ENCODE measurements at regions not wholly inside any gene's neighbourhood (a gene's known extent, or its start where the extent isn't known, plus 50 kb on each side); places are given as distances from the start of the nearest gene placed in this dataset.

GRCh38 chr2:155689791-155690190 is 642.7 kb downstream of the NR4A2 start:
- DNase-seq (ENCODE audit: low read depth) = no peak
- H3K4me3 ChIP-seq (ENCODE audit: control insufficient read depth, low read depth, low read length) = no peak overlapping the region
- TF ChIP-seq CTCF (IDR thresholded peaks at IDR 0.05; ENCODE audit: control insufficient read depth, insufficient read depth, low read depth, low read length, missing control alignments) = no peak

GRCh38 chr2:155687181-155687580 is 645.3 kb downstream of the NR4A2 start:
- no peak overlapping the region for H3K4me3 ChIP-seq (ENCODE audit: control insufficient read depth, low read depth, low read length)
- no peak for DNase-seq (ENCODE audit: low read depth)
- TF ChIP-seq CTCF (IDR thresholded peaks at IDR 0.05; ENCODE audit: control insufficient read depth, insufficient read depth, low read depth, low read length, missing control alignments) = no peak

- no peak overlapping the region for H3K4me3 ChIP-seq (ENCODE audit: control insufficient read depth, low read depth, low read length)
- TF ChIP-seq CTCF (IDR thresholded peaks at IDR 0.05; ENCODE audit: control insufficient read depth, insufficient read depth, low read depth, low read length, missing control alignments) = no peak
- DNase-seq (ENCODE audit: low read depth) = no peak
Observed at GRCh38 chr2:155679647-155680046, 652.9 kb downstream of the NR4A2 start.

GRCh38 chr2:155675920-155676319 is 656.6 kb downstream of the NR4A2 start:
- no peak overlapping the region for H3K4me3 ChIP-seq (ENCODE audit: control insufficient read depth, low read depth, low read length)
- no peak for DNase-seq (ENCODE audit: low read depth)
- no peak for TF ChIP-seq CTCF (IDR thresholded peaks at IDR 0.05; ENCODE audit: control insufficient read depth, insufficient read depth, low read depth, low read length, missing control alignments)

- DNase-seq (ENCODE audit: low read depth) = no peak
- no peak for TF ChIP-seq CTCF (IDR thresholded peaks at IDR 0.05; ENCODE audit: control insufficient read depth, insufficient read depth, low read depth, low read length, missing control alignments)
- no peak overlapping the region for H3K4me3 ChIP-seq (ENCODE audit: control insufficient read depth, low read depth, low read length)
Observed at GRCh38 chr2:155665704-155666103, 666.8 kb downstream of the NR4A2 start.

- TF ChIP-seq CTCF (IDR thresholded peaks at IDR 0.05; ENCODE audit: control insufficient read depth, insufficient read depth, low read depth, low read length, missing control alignments) = no peak
- H3K4me3 ChIP-seq (ENCODE audit: control insufficient read depth, low read depth, low read length) = no peak overlapping the region
- no peak for DNase-seq (ENCODE audit: low read depth)
Observed at GRCh38 chr2:155663265-155663664, 669.3 kb downstream of the NR4A2 start.

GRCh38 chr2:155662224-155662623 is 670.3 kb downstream of the NR4A2 start:
- no peak for TF ChIP-seq CTCF (IDR thresholded peaks at IDR 0.05; ENCODE audit: control insufficient read depth, insufficient read depth, low read depth, low read length, missing control alignments)
- no peak for DNase-seq (ENCODE audit: low read depth)
- H3K4me3 ChIP-seq (ENCODE audit: control insufficient read depth, low read depth, low read length) = no peak overlapping the region

Measured in AG09309 (cell line).